Stimulated activated naive CD8-positive, alpha-beta T cell treated with anti-CD3 and anti-CD28 coated beads, Interleukin-15, Interleukin-2, amounts not matched to agents 100 U/mL and 50 U/mL, for 24 hours (primary cell): ENCODE measurements at regions not wholly inside any gene's neighbourhood (a gene's known extent, or its start where the extent isn't known, plus 50 kb on each side); places are given as distances from the start of the nearest gene placed in this dataset.

Source experiments
- ATAC-seq: fragments of 150-1000 bp; cut with Tn5 transposase; one replicate; pipeline ENCODE4 v1.10.0; 2021
- DNase-seq: peaks from one replicate; pipeline ENCODE4 v3.0.0; 2021

DNA sequence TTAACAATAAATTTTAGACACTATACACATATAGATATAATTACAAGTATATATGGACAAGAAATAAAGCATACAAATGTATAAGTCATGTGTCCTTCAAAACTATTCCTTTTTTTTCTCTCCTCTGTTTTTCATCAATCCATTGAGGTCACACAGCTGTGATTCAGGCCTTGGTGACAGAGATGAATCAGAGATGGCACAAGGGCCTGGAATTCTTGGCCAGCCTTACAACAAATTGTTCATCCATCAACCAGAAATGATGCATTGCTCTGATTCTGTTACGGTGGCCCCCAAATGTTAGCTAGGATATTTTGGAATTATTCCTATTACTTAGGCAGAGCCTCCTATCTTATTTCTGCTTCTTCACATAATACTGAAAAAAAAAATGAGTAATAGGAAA lies 108.7 kb upstream of the MPDZ start:
- no peak for ATAC-seq
- DNase-seq = no peak

- ATAC-seq (no peak), DNase-seq (no peak)
Measured at GRCh38 chr9:13387734-13388067, 108.2 kb upstream of the MPDZ start.

GRCh38 chr9:13386935-13387733 lies 107.6 kb upstream of the MPDZ start:
- no peak for ATAC-seq
- no peak for DNase-seq

DNA sequence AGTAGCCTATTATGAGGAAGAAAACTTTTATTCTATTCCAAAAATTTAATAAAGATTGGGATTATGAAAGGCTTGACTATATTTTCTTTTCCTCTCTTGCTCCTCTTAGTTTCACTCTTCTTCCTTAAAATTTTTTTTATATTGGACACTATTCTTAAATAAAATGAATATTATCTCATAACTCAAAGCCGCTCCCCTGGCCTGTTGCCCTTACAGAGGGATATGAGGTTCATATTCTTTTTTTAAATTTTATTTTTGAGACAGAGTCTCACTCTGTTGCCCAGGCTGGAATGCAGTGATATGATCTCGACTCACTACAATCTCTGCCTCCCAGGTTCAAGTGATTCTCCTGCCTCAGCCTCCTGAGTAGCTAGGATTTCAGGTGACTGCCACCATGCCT lies 106.8 kb upstream of the MPDZ start:
- ATAC-seq (no peak), DNase-seq (no peak)

- no peak for ATAC-seq
- DNase-seq = no peak
Measured at GRCh38 chr9:13383855-13384254, 104.4 kb upstream of the MPDZ start.

DNA sequence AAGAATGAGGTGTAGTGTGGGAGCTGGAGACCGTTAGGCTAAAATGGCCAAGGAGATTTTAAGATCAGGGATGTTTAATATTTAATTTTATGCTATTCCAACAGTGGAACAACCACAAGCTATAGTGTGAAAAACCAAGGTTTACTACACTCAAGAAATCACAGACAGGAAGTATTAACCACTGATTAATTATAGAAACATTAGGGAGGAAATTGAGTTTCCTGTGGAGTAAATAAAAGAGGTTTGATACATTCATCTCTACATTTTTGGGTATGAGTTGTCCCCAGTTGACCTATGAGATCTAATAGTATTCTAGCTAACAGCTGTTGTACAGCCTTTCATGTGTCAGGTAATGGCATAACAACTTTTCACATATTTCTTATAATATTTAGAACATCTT lies 103.7 kb upstream of the MPDZ start:
- DNase-seq = no peak

DNA sequence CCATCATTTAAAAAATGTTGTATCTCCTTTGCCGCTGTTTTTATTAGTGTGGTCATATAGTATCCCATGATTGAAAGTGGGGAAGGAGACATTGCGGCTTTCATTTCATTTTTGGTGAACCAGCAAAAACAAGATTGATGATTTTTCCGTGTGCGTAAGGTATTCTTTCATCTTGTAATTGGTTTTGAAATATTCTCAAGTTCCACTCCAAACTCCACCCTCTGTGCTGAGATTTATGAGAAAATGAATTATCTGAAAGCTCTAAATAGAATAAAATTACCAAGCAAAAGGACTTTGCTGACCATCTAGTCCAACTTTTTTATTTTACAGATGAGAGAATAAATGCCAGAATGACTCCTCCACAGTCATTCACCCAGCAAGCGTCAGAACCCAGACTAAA lies 103.1 kb upstream of the MPDZ start:
- ATAC-seq = no peak
- no peak for DNase-seq

More for the DNA sequence above, 103.7 kb upstream of the MPDZ start:
- no peak for ATAC-seq

GRCh38 chr9:13380903-13381302 lies 101.4 kb upstream of the MPDZ start:
- ATAC-seq = no peak
- no peak for DNase-seq

DNA sequence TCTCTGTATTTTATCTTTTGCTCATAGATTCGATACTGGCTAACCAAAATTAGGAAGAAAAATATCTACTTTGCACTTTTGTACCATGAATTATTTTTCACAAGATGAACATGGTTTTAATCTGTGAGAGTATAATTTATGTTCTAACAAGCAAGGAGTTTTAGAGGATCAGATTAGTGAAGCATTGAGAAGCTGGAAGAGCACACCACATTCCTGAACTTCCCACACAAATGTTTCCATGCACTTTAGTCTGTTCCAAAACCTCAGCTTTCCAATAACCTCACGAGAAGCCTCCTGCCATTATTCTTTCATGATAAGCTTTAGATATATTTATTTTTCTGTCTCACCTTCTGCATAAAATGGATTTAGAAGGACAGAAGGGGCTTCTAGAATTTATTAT lies 98.7 kb upstream of the MPDZ start:
- ATAC-seq (no peak), DNase-seq (no peak)

GRCh38 chr9:13377171-13377925 lies 97.9 kb upstream of the MPDZ start:
- no peak for ATAC-seq
- DNase-seq = no peak

- no peak for DNase-seq
- ATAC-seq = no peak
Measured at GRCh38 chr9:13372510-13372909, 93.0 kb upstream of the MPDZ start.

- DNase-seq (no peak), ATAC-seq (no peak)
Measured at GRCh38 chr9:13369431-13369830, 89.9 kb upstream of the MPDZ start.

DNA sequence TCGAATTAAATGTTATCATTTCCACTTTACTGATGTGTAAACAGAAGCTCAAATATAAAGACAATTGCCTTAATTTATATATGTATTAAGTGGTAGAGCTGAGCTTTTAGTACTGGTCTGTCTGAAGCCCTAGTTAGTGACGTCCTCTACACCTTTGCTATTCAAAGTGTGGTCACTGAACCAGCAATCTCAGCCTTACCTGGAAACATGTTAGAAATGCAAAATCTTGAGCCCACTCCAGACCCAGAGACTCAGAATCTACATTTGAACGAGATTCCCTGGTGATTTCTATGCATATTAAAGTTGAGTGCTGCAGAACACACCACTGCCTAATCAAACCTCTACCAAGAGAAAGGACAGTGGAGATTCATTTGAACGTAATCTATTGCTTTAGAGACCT lies 88.3 kb upstream of the MPDZ start:
- ATAC-seq (no peak), DNase-seq (no peak)

DNA sequence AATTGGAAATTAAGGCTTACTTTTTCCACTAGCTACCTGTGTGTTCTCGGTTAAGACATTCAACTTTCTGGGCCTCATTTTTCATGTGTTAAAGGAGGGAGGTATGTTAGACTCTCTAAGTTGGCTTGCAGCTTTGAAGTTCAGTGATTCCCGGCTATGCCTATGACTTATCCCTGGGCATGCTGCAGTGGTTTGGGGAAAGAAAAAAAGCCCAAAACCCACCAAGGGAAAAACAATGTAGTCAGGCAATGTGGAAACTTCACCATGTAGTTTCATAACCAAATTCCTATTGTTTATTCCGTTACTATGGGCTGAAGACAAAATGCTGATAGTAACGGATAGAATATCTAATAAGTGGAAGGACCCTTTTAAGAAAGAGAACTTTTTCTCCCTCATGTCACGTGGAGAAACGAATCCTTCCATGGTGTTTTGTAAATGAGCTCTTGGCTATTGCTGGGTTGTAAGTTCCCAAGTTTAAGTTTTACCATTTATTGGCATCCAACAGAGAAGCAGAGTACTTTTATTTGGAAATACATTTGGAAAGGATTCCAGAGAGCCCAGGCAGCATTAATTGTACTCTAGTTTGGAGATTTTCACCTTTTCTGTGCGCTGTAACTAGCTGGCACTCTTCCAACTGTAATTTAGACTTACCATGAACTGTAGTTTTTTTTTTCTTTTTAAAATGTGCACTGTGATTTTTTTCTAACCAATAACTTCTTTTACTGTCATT lies 84.9 kb upstream of the MPDZ start:
- DNase-seq (no peak), ATAC-seq (no peak)

DNA sequence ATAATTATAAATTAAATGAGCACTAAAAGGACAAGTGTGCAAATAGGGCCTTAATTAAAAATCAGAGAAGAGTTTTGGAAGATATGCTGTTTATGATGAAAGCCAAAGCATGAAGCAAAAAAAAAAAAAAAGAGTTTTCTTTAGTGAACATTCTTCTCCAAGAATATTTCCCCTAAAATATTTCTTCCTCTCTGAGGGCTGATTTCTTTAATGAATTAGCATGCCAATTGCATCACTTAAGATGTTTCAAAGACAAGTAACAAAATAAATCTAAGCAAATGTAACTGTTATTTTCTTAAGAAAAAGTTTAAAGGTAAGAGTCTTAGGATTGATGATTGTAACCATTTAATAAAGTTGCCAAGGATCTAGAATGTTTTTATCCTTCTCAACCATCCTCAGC lies 81.6 kb upstream of the MPDZ start:
- ATAC-seq = no peak
- no peak for DNase-seq

DNA sequence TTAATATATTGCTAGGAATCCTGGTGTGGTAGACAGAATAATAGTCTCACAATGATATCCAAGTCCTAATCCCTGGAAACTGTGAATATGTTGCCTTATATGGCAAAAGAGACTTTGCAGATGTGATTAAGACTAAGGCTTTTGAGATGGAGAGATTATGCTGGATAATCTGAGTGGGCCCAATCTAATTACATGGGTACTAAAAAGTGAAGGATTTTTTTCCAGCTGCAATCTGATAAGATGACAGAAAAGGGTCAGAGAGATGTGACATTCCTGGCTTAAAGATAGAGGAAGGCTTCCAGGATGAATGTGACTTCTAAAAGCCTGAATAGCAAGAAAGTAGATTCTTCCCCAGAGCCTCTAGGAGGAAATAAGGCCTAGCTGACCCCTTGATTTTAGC lies 80.7 kb upstream of the MPDZ start:
- DNase-seq (no peak), ATAC-seq (no peak)

- no peak for ATAC-seq
- DNase-seq = no peak
Measured at GRCh38 chr9:13358128-13358527, 78.6 kb upstream of the MPDZ start.

- ATAC-seq (no peak), DNase-seq (no peak)
Measured at GRCh38 chr9:13354733-13355132, 75.2 kb upstream of the MPDZ start.

DNA sequence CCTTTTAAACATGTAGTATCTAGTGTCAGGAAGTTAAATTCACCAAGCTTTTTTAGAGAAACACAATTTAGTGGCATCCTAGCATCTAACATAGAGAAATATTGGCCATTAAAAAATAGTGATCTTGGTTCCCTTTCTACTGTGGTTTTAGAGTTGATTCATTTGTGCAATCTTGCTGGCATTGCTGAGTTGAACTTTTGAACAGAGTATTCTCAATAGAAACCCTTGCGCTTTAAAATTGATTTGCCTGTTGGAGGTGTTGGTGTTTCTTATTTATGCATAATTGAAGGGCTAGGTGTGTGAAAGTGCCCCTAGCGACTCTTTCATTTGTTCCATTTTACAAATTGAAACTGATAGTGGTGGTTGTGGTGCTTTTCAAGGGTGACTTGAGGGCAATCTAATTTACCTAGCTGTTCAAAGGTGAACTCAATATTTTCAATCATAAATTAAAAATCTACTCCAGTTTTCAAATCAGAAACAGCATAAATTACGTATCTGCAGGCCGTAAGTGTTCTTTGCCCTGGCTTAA lies 73.0 kb upstream of the MPDZ start:
- DNase-seq (no peak), ATAC-seq (no peak)

- no peak for ATAC-seq
- no peak for DNase-seq
Measured at GRCh38 chr9:13351778-13352386, 72.4 kb upstream of the MPDZ start.

GRCh38 chr9:13332571-13332970 lies 53.1 kb upstream of the MPDZ start:
- ATAC-seq = no peak
- no peak for DNase-seq

DNA sequence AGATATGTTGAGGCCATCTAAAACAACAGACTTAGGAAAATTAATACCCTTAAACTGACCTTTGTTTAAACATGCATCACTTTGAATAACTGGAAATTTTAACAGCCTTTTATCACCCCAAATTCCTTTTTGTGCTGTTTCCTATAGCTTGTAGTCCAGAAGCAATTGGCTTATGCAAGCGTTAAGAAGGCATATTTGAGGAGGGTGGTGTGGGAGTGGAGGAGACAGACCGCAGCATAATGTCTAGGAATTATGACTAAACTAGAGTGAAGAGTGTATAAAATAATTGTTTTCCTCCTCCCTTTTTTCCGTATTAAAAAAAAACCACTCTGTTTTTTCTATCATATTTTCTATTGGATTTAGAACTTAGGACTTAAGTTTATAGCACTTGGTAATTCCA lies 51.8 kb upstream of the MPDZ start:
- no peak for DNase-seq
- no peak for ATAC-seq
